CD4-positive, alpha-beta T cell treated with Interleukin-2 at 100 ng/mL for 4 hours (primary cell): ENCODE measurements at regions not wholly inside any gene's neighbourhood (a gene's known extent, or its start where the extent isn't known, plus 50 kb on each side); places are given as distances from the start of the nearest gene placed in this dataset.
"Not testable (repeated sequence)": the region's sequence is repeated elsewhere in the genome, so short reads cannot be mapped to it uniquely, and the experiment has no call there.

ENCODE experiments used
- DNase-seq: peaks from one replicate; pipeline ENCODE4 v3.0.0-alpha.2; 2020; ENCODE audit warnings: low spot score

GRCh38 chr2:57160976-57161375, 885.6 kb upstream of the VRK2 start:
- no peak for DNase-seq

- no peak for DNase-seq
These were observed 869.4 kb upstream of the VRK2 start for GRCh38 chr2:57177176-57177575.

GRCh38 chr2:57180042-57180567, 866.5 kb upstream of the VRK2 start:
- DNase-seq, result no peak

- no peak for DNase-seq
These were observed 865.9 kb upstream of the VRK2 start for GRCh38 chr2:57180678-57181077.

- no peak for DNase-seq
These were observed 865.1 kb upstream of the VRK2 start for GRCh38 chr2:57181315-57182038.

- DNase-seq, result no peak
These were observed 863.7 kb upstream of the VRK2 start for GRCh38 chr2:57182916-57183315.

- no peak for DNase-seq
These were observed 861.0 kb upstream of the VRK2 start for GRCh38 chr2:57185568-57185967.

GRCh38 chr2:57190007-57190406, 856.6 kb upstream of the VRK2 start:
- no peak for DNase-seq

GRCh38 chr2:57199663-57200062, 846.9 kb upstream of the VRK2 start:
- no peak for DNase-seq

GRCh38 chr2:57204364-57204763, 842.2 kb upstream of the VRK2 start:
- no peak for DNase-seq

GRCh38 chr2:57205241-57205640, 841.4 kb upstream of the VRK2 start:
- DNase-seq, result no peak

- no peak for DNase-seq
These were observed 839.4 kb upstream of the VRK2 start for GRCh38 chr2:57207191-57207590.

GRCh38 chr2:57209799-57210198, 836.8 kb upstream of the VRK2 start:
- DNase-seq, result no peak

GRCh38 chr2:57210855-57211254, 835.8 kb upstream of the VRK2 start:
- DNase-seq, result no peak

- DNase-seq, result no peak
These were observed 829.6 kb upstream of the VRK2 start for GRCh38 chr2:57217013-57217412.

- DNase-seq, result no peak
These were observed 828.4 kb upstream of the VRK2 start for GRCh38 chr2:57218206-57218605.

- DNase-seq, result not testable (repeated sequence)
These were observed 816.9 kb upstream of the VRK2 start for GRCh38 chr2:57229706-57230105.

GRCh38 chr2:57232341-57232740, 814.3 kb upstream of the VRK2 start:
- DNase-seq, result not testable (repeated sequence)

GRCh38 chr2:57251495-57251894, 795.1 kb upstream of the VRK2 start:
- DNase-seq, result not testable (repeated sequence)

- not testable (repeated sequence) for DNase-seq
These were observed 770.2 kb upstream of the VRK2 start for GRCh38 chr2:57276408-57276807.

GRCh38 chr2:57278451-57278850, 768.2 kb upstream of the VRK2 start:
- no peak for DNase-seq

- DNase-seq, result no peak
These were observed 755.4 kb upstream of the VRK2 start for GRCh38 chr2:57291209-57291608.

GRCh38 chr2:57296795-57297517, 749.6 kb upstream of the VRK2 start:
- DNase-seq, result no peak
